DMS 273 (cell line): ENCODE measurements at regions not wholly inside any gene's neighbourhood (a gene's known extent, or its start where the extent isn't known, plus 50 kb on each side); places are given as distances from the start of the nearest gene placed in this dataset.
"Not testable (repeated sequence)": the region's sequence is repeated elsewhere in the genome, so short reads cannot be mapped to it uniquely, and the experiment has no call there.

ENCODE experiments used
- DNase-seq: peaks from one replicate; lab custom pipeline; 2025; ENCODE audit not compliant: unreplicated experiment; lab: John Stamatoyannopoulos, UW

DNA sequence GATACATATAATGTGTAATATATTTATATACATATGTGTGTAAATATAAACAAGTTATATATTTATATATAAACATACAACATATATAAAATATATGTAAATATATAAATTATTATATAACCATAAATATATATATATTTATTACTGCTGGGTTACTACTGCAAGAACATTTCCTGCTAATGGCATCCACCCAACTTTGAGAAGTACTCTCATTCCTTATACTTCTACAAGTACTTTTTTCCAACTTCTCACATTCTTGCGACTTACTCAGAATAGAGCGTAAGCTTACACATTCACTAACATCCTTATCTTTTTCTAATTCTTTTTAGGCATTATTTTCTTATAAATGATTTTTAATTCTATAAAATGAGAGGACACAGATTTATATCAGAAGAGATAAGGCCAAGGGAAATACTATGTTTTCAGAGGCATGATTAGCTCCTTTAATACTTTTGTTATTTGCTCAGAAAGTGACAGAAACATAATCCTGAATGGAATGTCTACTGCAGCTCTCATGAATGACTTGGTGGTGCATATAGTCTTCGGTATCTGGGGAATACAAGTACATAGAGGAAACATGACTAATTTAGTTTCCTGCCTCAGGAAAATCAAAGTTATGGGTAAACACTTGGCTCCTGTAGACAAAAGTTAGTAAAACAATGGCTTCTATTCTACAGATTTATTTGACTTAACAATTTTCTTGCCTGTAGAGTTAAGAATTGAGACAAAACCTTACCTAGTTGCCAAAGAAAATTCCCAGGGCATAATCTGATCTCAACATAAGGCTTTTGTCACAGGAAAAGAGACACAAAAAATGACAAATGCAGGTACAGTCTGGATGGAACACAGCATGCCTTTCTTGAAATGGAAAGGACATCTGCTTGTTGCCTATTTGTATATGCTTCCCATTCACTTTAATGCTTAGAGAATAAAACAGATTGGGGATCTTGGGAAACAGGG, 453.9 kb downstream of the SQOR start:
- DNase-seq = no peak

DNA sequence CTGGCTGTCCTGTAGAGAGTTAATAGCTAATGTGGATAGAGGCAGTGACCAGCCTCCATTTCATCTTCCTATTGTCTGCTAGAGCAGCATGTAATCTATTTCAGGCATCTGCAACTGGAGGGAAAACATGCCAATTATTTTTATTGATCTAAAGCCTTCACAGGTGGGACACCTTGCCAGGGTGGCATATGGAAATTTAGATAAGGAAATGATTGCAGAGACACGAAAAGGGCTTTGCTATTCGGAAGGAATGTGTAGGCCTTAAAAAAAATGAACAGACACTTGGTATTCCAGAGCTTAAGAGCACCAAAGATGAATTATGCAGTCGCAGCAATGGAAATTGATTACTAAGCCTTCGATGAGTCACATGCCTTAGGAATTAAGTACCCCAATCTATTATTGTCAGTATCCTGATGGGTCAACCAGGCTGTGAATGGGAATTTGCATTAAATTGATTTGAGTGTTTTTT, 454.7 kb downstream of the SQOR start:
- no peak for DNase-seq

DNA sequence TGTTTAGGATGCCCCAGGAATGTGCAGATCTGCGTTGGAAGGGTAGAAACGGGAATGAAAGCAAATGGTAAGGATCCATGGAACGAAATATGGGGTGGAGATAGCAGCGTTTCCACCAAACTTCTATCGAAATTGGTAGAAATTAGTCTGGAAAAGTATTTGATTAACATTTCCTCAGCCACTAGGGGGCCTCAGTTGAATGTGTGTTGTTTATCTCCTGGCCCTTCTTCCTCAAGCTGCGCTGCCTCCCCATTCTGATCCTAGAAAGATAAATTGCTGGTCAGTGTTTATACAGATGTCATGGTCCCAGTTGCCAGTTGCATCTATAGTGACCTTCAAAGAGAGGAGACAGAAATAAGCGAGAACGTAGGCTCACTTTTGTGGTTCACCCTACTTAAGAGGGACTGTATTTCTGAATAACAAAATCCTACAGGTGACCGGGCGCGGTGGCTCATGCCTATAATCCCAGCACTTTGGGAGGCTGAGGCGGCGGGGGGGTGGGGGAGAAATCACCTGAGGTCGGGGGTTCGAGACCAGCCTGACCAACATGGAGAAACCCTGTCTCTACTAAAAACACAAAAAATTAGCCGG, 457.1 kb downstream of the SQOR start:
- DNase-seq = peak; percentile 79

DNA sequence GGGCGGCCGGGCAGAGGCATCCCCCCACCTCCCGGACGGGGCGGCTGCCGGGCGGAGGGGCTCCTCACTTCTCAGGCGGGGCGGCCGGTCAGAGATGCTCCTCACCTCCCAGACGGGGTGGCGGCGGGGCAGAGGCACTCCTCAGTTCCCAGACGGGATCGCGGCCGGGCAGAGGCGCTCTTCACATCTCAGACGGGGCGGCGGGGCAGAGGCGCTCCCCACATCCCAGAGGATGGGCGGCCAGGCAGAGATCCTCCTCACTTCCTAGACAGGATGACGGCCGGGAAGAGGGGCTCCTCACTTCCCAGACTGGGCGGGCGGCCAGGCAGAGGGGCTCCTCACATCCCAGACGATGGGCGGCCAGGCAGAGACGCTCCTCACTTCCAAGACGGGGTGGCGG, 463.2 kb downstream of the SQOR start:
- not testable (repeated sequence) for DNase-seq

DNA sequence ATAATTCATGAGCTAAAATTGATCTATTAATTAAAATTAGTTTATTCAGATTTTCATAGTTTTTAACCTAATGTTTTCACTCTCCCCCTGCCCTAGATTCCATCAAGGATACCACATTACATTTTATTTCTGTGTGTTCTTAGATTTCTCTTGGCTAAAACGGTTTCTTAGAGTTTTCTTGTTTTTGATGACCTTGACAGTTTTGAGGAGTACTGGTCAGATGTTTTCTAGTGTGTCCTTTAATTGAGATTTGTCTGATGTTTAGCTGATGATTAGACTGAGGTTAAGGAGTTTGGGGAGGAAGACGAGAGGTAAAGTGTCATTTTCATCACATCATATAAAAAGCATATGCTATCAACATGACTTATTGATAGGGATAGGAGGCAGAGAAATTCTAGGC, 475.9 kb downstream of the SQOR start:
- DNase-seq = no peak

DNA sequence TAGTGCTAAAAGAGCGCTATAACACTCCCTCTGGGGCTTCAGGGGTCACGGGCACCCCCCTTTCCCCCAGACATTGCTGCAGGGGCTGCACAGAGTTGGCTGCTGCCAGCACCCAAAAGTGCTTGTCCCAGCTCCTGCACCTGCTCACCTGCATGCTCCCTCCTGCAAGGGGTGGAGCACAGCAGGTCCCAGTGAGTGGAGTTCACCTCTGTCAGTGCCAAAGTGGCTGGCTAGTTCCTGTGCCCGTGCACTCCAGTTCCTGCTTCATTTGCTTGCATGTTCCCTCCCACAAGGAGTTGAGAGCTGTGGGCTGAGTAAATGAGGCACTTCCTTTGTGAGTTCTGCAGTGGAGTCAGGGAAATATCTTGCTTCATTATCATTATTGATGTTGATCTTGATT, 476.9 kb downstream of the SQOR start:
- DNase-seq = no peak

DNA sequence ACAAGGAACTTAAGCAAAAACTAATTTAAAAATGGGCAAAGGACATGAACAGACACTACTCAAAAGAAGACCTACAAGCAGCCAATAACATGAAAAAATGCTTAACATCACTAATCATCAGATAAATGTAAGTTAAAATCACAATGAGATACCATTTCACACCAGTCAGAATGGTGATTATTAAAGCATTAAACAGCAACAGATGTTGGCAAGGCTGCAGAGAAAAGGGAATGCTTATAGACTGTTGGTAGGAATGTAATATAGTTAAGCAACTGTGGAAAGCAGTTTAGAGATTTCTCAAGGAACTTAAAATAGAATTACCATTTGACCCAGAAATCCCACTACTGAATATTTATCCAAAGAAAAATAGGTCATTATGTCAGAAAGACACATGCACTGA, 482.2 kb downstream of the SQOR start:
- no peak for DNase-seq

DNA sequence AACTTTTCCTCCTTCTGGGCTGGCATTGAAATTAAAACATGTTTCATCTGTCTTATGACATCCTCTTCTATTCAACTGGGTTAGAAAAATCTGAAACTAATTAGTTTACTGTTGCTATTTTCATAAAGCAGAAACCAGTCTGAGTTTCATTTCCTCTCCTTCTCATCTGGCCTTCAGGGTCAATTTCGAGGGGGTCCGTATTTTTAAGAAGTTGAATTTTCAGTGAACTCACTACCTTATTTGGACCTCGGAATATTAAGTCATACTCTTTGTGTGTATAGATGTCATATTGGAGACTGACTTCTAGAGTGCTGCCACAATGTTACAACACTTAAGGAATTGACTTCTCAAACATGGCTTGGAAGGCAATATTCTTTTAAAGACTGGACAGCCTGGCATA, 485.9 kb downstream of the SQOR start:
- DNase-seq = no peak

DNA sequence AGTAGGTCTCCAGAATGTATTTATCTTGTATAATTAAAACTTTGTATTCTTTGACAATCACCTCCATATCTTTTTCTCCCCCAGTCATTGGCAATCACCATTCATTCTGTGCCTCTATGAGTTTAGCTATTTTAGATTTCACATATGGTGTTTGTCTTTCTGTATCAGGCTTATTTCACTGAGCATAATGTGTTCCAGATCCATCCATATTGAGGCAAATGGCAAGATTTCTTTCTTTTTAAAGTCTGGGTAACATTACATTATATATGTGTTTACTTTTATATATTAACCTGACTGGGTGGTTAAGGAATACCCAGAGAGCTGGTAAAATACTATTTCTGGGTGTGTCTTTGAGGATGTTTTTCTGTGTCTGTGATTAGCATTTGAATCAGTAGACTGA, 486.6 kb downstream of the SQOR start:
- DNase-seq = no peak

DNA sequence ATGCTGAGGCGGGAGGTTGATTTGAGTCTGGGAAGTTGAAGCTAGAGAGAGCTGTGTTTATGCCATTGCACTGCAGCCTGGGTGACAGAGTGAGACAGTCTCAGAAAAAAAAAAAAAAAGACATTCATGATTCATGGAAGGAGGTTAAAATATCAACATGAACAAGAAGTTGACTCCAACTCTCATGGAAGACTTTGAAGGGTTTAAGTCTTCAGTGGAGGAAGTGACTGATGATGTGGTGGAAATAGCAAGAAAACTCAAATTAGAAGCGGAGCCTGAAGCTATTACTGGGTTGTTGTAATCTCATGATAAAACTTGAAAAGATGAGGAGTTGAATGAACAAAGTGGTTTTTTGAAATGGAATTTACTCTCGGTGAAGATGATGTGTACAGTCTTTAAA, 491.8 kb downstream of the SQOR start:
- DNase-seq = no peak

DNA sequence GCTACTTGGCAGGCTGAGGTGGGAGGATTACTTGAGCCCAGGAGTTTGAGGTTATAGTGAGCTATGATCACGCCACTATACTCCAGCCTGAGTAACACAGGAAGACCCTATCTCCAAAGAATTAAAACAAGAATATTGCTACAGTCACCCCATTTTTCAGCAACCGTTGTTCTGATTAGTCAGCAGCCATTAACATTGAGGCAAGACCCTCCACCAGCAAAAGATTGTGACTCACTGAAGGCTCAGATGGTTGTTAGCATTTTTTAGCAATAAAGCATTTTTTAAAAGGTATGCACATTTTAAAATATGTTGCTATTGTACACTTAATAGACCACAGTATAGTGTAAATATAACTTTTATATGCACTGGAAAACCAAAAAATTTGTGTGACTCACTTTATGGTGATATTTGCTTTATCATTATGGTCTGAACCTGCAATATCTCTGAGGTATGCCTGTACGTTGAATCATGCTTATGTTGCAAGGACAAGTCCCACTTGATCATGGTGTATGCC, 492.6 kb downstream of the SQOR start:
- DNase-seq = no peak

DNA sequence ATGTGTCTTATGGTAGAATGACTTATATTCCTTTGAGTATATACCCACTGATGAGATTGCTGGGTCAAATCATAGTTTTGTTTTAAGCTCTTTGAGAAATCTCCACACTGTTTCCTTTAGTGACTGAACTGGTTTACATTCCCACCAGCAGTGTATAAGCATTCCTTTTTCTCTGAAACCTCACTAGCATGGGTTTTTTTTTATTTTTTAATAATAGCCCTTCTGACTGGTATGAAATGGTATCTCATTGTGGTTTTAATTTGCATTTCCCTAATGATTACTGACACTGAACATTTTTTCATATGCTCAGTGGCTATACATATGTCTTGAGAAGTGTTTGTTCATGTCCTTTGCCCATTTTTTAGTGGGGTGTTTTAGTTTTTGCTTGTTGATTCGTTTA, 494.3 kb downstream of the SQOR start:
- DNase-seq = no peak

DNA sequence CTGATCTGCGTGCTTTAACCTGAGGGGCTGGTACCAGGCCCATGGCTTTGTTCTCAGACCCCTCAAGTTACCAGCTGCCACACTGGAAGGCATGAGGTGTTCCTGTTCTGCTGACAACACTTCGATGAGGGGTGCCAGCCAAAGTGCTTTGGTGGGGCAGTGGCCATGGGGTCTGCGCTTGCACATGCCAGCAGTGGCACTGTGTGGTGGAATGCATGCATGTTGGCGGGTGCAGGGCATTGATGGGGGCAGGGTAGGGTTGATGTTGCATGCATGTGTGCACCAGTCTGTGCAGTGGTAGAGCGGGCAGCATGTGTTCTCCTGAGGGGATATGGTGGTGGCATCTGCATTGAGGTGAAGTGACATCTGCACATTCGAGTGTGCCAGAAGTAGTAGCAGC, 497.0 kb downstream of the SQOR start:
- DNase-seq = no peak

DNA sequence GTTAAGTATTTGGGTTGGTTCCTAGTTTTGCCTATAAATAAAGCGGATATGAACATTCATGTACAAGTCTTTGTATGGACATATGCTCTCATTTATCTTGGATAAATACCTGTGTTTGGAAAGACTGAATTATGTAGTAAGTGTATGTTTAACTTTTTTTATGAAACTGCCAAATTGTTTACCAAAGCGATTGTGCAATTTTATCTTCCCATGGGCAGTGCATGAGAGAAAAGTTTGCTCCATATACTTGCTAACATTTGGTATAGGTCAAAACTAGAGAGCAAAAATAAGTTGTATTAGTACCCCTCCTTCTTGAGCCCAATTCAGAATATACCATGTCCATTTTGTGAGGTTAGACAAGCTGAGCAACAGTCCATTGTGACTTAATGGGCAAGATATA, 502.6 kb downstream of the SQOR start:
- no peak for DNase-seq

DNA sequence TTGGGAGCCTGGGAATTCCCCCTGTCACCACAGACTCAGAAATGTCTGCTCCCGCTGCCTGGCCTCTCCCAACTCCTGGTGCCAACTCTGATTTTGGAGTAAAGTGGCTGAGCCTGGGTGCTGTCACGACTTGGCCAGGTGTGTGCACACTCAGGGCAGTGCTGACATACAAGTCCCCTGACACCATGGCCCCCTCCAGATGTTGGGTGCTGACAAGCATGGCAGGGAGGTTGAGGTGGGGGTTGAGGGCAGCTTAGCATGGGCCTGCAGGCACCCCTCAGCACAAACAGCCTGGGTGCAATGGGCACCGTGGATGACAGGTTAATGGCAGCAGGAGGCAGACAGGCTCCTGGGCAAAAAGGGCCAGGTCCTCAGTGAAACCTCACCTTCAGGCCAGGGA, 511.2 kb downstream of the SQOR start:
- no peak for DNase-seq

DNA sequence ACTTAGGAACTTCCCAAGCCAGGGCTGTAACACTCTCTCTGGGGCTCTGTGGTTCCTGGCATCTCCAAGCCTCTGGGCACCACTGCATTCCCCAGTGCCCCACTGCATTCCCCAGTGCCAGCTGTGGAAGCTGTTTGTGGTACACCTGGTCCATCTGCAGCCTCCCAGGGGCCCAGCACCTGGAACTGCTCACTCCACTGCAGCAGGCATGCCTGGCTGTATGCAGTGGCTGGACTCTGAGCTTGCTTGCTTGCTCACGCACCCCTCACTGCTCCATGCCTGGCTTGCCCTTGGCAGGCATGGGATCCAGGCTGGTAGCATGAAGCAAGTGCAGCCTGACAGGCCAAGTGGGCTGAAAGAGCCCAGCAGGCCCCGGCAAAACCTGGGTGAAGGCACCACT, 512.1 kb downstream of the SQOR start:
- DNase-seq = no peak

DNA sequence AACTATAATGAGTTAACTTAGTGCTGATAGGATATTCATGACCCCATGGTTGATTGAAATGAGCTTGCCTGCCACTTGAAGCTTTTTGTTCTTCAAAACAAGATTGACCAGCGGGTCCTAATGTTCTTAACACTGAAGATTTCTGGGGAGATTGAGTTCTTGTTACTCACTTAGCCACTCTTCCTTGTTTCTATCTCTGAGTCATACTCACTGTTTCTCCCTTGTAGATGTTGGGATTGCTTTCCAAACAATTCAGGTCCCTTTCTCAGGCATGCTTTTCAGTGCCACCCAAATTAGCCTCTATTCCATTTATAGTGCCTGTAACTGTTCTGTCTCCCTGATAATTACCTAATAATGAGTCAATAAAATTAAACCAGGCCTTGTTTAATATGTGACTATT, 517.0 kb downstream of the SQOR start:
- no peak for DNase-seq

DNA sequence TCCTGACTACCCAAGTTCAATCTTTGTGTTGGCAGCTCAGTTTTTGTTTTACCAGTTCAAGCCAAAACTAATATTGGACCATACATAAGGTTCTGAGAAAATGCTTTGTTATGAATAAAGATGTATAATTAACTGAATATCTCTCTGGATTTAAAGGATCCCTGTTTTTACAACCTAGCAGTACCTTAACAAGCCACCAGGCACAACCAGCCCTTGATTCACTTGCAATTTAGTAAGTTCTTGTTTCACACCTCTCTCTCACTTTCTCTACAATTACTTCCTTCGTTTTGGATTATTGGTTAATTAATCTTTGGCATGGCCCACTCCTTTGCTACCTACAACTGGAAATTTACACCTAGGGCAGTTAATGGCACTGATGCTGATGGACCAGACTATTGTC, 531.9 kb downstream of the SQOR start:
- no peak for DNase-seq

DNA sequence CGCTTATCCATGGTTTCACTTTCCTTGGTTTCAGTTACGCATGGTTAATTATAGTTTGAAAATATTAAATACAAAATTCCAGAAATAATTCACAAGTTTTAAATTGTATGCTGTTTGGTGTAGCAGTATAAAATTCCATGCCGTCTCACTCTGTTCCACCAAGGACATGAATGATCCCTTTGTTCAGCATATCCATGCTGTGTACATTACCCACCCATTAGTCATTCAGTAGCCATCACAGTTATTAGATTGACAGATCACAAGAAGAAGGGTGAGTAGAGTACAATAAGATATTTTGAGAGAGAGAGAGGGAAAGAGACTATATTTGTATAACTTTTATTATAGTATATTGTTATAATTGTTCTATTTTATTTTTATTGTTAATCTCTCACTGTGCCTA, 535.5 kb downstream of the SQOR start:
- no peak for DNase-seq

DNA sequence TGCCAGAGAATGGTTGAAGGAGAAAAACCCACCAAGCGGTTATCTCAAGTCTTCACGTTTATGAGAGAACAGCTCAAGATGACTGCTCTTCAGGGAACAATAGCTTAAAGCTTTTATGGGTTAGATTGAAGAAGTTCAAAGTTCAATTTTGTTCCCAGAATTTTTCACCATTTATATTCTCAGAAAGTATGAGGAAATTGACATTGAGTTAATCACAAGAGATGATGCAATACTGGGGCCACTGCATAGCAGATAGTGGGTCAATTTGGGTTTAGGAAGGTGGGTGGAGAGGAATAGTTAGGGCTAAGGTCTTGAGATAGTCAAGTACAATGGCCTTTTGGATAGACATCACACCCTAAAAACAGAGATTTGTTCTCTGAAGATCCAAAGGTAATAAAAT, 539.3 kb downstream of the SQOR start:
- DNase-seq = no peak

DNA sequence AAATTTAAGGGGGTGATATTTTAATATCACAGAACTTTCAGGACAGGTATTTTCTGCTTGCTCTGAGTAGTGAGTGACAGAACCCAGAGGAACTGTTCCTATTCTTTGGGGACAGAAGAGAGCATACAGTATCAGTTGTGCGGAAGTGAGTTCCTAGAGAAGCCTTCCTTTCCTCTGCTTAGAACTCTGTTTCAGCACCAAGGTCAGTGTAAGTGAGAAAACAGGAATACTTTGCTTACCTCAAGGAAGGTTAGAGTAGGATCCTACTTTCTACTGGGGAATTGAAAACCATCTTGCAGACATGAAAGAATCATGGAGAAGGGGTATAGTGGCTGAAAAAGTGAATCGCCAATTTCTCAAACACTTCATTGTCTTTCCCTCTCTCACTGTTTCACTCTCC, 542.4 kb downstream of the SQOR start:
- DNase-seq = no peak

DNA sequence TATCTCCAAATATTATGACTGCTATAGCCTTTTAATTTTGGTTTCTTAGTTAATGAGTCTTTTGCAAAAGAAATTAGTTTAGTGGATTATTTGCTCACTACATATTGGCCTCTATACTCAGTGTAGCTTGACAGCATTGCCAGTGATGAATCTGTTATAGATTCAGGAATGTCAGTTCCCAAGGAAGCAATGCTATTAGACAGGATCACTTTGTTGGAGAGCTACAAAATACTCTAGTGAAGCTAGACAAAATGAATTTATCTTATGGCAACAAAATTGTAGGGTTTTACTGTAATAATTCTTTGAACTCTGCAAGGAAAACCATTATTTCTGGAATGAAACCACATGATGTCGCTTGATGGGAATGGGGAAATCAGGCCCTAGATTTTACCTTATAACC, 543.3 kb downstream of the SQOR start:
- no peak for DNase-seq
